ENCODE measurements at regions not wholly inside any gene's neighbourhood (a gene's known extent, or its start where the extent isn't known, plus 50 kb on each side); places are given as distances from the start of the nearest gene placed in this dataset.

GRCh38 chr13:64556376-64556775 is 2673.8 kb downstream of the PCDH9 start:
- no peak for TF ChIP-seq CTCF (IDR thresholded peaks at IDR 0.05; ENCODE audit: extremely low read depth, missing control alignments)
- no peak for DNase-seq (ENCODE audit: low spot score)

- no peak for TF ChIP-seq CTCF (IDR thresholded peaks at IDR 0.05; ENCODE audit: extremely low read depth, missing control alignments)
- DNase-seq (ENCODE audit: low spot score) = no peak
Measured at GRCh38 chr13:64553411-64554129, 2676.6 kb downstream of the PCDH9 start.

DNA sequence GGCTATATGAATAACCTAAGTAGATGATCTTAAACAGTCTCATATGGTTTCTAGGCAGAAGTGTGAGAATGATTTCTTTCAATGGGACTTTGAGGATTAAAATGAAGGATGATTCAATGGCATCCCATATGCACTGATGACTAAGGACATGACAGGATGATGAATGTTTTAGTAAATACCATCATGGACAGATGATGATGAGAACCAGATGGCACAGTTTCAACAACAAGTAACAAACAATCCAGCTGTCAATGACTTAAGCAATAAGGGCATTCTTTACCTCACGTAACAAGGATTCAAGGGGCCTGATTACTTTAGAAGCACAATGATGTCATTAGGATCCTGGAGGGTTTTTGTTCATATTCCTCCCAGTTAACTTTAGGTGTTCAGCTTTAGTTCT is 2678.4 kb downstream of the PCDH9 start:
- TF ChIP-seq CTCF (IDR thresholded peaks at IDR 0.05; ENCODE audit: extremely low read depth, missing control alignments) = no peak
- DNase-seq (ENCODE audit: low spot score) = no peak

GRCh38 chr13:64546371-64546770 is 2683.8 kb downstream of the PCDH9 start:
- DNase-seq (ENCODE audit: low spot score) = no peak

DNA sequence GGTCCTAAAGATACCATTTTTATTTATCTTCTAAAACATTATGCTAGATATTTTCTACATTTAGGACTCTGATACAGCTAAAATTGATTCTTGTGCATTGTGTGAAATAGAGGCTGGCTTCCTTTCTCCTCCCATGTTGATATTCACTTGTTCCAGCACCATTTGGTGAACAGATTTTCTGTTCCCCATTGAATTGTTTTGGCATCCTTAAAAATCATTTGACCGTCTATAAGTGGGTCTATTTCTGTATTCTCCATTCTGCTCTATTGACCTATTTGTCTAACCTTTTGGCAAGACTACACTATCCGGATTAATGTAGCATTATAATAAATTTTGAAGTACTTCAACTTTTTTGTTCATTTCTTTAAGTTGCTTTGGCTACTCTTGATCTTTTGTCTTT is 2689.2 kb downstream of the PCDH9 start:
- DNase-seq (ENCODE audit: low spot score) = no peak
- no peak for TF ChIP-seq CTCF (IDR thresholded peaks at IDR 0.05; ENCODE audit: extremely low read depth, missing control alignments)

More at GRCh38 chr13:64546371-64546770, 2683.8 kb downstream of the PCDH9 start:
- no peak for TF ChIP-seq CTCF (IDR thresholded peaks at IDR 0.05; ENCODE audit: extremely low read depth, missing control alignments)

GRCh38 chr13:64540468-64540867 is 2689.7 kb downstream of the PCDH9 start:
- DNase-seq (ENCODE audit: low spot score) = no peak
- TF ChIP-seq CTCF (IDR thresholded peaks at IDR 0.05; ENCODE audit: extremely low read depth, missing control alignments) = no peak

DNA sequence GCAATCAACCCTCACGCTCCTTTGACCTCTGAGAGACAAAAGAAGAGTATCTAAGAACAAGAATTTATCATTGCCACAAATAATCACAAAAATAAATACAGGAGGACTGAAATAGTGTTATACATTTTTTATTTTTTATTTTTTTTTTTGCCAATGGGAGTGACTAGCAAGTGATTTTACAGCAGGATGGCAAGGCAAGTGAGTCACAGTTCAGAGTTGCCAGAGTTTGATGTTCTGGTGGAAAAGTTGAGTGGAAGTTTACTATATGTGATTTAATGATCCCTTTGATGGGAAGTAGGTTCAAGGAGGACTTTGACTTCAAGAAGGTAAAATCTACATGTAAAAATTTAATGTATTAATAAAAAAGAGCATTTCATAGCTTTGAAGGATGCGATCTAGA is 2691.4 kb downstream of the PCDH9 start:
- DNase-seq (ENCODE audit: low spot score) = no peak
- TF ChIP-seq CTCF (IDR thresholded peaks at IDR 0.05; ENCODE audit: extremely low read depth, missing control alignments) = no peak
